GM21576 (cell line): ENCODE measurements at regions not wholly inside any gene's neighbourhood (a gene's known extent, or its start where the extent isn't known, plus 50 kb on each side); places are given as distances from the start of the nearest gene placed in this dataset.

Experiments used
- ATAC-seq: cut with Tn5 transposase; IDR thresholded peaks from one replicate; pipeline ENCODE4 v1.9.1; 2021; ENCODE audit warnings: mild to moderate bottlenecking, moderate library complexity; ENCODE audit not compliant: unreplicated experiment

DNA sequence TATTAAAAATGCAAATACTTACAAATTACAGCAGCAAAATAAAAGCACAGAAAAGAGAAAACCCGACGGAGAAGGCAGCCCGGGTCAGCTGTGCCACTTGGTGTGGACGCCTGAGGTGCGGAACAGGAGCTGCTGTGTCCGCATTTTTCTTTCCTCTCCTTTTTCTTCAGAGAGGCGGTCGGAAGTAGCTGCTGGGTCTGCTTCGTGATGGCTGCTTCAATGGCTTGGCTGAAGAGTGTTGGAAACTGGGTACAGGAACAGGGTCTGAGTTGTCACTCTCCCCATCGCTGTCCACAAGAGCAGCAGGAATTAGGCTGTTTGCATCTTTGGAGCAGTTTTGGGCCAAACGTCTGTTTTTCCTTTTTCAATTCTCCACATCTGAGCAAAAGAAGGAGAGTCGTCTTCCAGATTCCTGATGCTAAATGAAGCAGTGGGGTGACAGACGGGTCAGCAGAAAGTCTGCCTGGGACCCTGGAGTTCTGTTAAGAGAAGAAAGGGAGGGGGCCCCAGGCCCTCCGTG, 53.5 kb upstream of the ARL8B start:
- no peak for ATAC-seq

DNA sequence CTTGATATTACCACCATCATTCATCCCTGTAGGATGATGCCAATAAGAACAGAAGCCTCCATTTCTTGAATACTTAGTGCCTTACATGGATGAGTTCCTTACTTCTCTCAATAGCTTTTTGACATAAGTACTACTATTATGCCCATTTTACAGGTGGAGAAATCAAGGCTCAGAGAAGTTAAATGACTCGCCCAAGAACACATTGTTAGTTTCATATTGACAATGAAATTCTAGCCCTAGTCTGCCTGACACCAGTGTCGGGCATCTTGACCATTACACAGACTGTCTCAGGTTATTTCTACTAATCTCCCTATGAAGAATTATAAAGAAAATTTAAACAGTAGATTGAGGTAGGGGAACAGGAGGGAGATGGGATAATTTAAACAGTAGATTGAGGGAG, 52.5 kb upstream of the ARL8B start:
- ATAC-seq = no peak

DNA sequence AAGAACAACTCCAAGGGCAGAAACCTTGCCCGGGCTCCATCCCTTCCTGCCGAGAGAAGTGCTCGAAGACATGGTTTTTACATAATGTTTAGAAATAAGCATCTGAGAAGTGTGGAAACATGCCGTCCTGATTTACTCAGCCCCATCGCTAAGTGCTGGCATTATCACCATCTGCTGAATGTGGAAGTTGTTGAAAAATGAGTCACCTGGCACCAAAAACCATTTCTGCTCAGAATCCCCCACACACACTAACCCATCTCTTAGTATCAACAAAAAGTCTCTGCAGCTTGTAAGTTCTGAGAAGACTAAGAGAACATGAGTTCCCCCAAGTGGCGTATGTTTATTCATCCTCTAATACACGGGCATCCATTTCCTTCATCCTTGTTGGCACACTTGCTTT, 51.0 kb upstream of the ARL8B start:
- no peak for ATAC-seq

DNA sequence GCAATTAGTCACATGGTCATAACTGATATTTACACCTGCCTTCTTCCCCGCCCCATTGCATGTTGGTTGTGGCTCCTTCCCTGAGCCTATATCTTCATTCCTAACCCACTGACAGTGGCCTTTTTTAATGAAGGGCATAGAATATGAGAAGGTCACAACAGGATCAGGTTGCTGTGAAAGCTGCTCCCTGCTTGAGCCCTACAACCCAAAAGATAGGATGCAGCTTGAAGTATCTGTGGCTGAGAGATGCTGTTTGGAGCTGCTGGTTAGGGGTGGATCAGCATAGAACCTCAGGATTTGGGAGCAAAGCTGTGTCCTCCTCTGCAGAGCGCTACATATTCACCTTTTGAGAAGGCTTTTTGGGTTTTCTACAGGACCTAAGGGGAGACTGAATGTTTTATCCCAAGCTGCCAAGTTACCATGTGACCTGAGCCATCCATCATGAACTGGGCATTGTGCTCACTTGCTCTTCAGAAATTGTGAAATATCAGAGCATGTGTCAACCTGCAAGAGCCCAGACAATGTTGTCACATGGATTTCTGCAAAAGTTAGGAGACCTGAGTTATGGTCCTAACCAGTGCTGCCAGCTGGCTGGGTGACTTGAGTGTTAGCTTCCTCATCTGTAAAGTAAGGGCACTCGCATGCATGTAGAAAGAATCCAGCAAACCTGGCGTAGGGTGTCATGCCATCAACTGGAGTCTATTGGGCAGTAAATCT, 49.8 kb upstream of the ARL8B start:
- ATAC-seq = no peak
